ENCODE measurements at regions not wholly inside any gene's neighbourhood (a gene's known extent, or its start where the extent isn't known, plus 50 kb on each side); places are given as distances from the start of the nearest gene placed in this dataset.

DNA sequence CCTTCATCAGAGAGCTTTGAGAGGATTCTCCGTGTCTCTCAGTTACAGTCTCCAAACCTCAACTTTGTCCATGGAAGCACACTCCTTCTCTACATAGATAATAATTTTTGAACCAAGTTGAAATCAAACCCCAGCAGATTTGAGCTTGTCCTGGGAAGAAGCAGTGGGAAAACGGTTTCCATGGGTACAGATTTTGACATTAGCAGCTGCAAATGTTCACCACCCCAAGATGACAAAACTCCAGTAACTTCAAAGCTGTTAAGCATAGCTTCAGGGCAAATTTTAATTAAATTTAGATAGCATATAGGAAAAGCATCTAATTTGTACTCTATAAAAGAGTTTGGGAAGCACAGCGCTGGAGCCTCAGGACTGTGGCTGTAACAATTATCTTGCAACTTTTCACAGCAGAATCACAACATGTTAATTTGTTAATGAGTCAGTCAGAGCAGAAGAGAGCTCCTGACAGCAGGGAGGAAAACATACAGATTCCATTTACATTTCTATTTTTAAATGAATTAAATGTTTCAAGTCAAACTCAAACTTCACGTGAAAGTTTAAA lies 240.7 kb downstream of the BMP7 start:
- no peak for DNase-seq (ENCODE audit: low read depth)

DNA sequence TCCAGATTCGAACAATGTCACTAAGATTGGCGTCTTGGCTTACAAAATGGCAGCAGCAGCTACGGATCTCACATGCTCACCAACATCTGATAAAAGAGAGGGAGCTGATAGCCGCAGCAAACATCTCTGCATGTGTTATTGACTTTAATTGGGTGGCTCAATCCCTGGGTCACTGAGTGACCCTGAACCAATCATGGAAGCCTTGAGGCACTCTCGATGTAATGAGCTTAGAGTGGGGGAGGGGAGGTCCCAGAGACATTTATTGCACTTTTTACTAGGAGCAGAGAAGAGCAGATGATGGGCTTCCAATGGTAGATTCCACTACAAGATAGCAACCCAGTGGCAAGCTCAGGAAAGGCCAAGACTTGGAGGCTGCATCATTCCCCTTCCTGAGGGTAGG lies 238.7 kb downstream of the BMP7 start:
- DNase-seq (ENCODE audit: low read depth), result no peak

- DNase-seq (ENCODE audit: low read depth), result peak; percentile 76
Observed at GRCh38 chr20:57030611-57031600, 235.5 kb downstream of the BMP7 start.

DNA sequence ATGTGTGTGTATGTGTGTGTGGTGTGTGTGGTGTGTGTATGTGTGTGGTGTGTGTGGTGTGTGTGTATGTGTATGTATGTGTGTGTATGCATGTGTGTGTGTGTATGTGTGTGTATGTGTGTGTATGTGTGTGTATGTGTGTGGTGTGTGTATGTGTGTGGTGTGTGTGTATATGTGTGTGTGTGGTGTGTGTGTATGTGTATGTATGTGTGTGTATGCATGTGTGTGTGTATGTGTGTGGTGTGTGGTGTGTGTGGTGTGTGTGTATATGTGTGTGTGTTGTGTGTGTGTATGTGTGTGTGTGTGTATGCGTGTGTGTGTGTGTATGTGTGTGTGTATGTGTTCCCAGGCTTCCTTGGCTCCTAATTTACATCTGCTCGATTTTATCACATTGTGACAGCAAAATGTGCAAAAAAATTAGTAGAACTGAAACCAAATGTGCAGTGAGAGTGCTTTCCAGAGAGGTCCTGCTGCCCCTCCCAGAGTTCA lies 234.5 kb downstream of the BMP7 start:
- DNase-seq (ENCODE audit: low read depth), result no peak

GRCh38 chr20:57032847-57033246 lies 233.6 kb downstream of the BMP7 start:
- DNase-seq (ENCODE audit: low read depth), result no peak

DNA sequence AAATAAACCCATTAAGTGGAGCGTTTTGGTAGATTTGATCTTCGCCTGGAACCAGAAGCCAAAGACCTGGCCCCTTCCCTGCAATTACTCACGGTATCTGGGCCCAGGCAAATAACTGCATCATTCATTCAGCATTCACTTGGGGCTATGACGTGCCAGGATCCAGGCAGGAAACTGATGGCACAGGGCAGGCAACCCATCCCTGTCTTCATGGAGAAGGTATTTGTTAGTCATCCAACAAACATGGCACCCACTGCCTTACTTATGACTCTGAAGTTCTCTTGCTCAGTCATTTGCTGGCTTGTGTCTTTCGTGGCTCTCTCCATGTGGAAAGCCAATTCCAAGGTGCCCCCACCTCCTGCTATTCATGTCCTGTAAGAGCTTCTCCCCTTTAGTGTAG lies 232.4 kb downstream of the BMP7 start:
- DNase-seq (ENCODE audit: low read depth), result no peak

- DNase-seq (ENCODE audit: low read depth), result no peak
Observed at GRCh38 chr20:57037689-57038088, 228.8 kb downstream of the BMP7 start.

GRCh38 chr20:57038608-57039440 lies 227.6 kb downstream of the BMP7 start:
- DNase-seq (ENCODE audit: low read depth), result no peak

GRCh38 chr20:57040466-57040865 lies 226.0 kb downstream of the BMP7 start:
- no peak for DNase-seq (ENCODE audit: low read depth)

DNA sequence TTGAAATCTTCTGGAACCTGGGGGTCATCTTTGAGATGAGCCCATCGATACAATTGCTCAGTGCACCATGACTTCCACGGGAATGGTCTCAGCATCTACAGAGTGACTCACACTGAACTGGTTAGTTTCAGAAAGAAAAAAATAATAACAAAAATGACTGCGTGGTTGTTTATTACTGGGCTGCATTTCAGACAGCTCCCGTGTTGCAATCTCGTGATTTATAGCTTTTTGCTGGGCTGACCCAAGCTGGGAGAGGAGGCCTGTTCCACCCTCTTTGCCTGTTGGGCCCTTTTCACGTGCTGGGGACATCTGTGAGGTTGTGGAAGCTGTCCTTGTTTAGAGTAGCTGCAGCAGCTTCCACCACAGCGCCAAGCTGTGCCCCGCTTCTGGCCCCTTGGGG lies 225.5 kb downstream of the BMP7 start:
- DNase-seq (ENCODE audit: low read depth), result peak; percentile 88

- no peak for DNase-seq (ENCODE audit: low read depth)
Observed at GRCh38 chr20:57043091-57043490, 223.3 kb downstream of the BMP7 start.

- DNase-seq (ENCODE audit: low read depth), result no peak
Observed at GRCh38 chr20:57043669-57044268, 222.7 kb downstream of the BMP7 start.

DNA sequence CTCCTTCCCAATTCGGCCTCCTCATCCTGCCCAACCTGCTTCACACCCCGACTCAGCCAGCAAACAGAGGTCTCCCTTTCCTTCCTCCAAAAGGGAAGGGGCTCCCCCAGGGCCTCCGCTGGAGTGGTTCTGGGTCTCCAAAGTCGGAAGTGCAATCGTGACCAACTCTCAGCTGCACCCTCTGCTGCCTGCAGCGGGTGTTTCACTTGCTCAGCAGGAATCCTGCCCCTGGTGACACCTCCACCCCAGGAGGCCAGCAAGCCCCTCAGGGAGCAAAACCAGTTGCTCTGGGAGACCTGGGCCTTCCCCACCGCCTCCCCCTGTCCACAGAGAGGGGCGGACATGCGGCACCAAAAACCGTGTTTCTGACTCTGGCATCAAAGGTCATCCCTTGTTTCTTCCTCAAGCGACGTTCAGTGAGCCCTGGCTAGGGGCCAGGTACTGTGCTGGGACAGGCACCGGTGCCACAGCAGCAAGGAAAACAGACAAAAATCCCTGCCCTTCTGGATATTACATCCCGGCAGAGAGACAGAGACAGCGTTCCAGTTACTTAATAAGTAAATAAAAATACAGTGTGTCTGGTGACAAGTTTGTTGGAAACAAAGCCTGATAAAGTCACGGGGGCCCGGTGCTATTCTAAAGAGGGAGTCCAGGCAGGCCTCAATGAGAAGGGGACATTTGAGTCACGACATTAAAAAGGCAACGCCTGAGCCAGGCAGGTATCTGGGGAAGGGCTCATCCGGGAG lies 219.0 kb downstream of the BMP7 start:
- no peak for DNase-seq (ENCODE audit: low read depth)

DNA sequence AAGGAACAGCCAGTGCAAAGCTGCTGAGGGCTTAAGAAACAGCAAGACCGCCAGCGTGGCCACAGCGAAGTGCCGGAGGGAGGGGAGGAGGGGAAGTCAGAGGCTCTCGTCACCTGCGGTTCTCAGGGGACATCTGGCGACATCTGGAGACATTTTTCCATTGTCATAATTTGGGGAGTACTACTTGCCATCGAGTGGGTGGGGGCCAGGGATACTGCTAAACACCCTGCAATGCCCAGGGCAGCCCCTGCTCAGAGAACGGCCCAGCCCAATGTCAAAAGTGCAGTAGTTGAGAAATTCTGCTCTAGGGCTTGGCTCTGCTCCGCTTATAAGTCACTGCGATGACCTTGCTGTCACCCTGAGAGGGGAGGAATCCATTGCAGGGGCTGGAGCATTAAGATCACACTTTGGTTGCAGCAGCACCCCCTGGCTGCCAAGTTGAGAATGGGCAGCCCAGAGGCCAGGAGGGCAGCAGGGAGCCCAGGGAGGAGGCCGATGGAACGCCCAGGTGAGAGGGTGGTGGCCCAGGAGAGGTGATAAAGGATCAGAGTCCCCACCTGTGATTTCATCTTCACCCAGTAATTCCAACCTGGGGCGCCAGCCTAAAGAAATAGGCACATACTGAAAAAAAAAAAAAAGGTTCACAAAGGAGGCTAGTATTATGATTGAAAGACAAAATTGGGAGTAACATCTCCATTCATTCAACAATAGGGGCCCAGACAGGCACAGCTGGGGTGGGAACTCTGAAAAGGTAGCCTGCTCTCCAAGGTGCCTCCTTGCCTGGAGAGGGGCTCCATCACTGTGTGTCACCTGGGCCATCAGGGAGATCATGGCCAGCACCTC lies 218.2 kb downstream of the BMP7 start:
- no peak for DNase-seq (ENCODE audit: low read depth)

- DNase-seq (ENCODE audit: low read depth), result no peak
Observed at GRCh38 chr20:57049296-57049695, 217.1 kb downstream of the BMP7 start.

- no peak for DNase-seq (ENCODE audit: low read depth)
Observed at GRCh38 chr20:57051096-57051495, 215.3 kb downstream of the BMP7 start.

GRCh38 chr20:57053067-57053466 lies 213.4 kb downstream of the BMP7 start:
- no peak for DNase-seq (ENCODE audit: low read depth)

DNA sequence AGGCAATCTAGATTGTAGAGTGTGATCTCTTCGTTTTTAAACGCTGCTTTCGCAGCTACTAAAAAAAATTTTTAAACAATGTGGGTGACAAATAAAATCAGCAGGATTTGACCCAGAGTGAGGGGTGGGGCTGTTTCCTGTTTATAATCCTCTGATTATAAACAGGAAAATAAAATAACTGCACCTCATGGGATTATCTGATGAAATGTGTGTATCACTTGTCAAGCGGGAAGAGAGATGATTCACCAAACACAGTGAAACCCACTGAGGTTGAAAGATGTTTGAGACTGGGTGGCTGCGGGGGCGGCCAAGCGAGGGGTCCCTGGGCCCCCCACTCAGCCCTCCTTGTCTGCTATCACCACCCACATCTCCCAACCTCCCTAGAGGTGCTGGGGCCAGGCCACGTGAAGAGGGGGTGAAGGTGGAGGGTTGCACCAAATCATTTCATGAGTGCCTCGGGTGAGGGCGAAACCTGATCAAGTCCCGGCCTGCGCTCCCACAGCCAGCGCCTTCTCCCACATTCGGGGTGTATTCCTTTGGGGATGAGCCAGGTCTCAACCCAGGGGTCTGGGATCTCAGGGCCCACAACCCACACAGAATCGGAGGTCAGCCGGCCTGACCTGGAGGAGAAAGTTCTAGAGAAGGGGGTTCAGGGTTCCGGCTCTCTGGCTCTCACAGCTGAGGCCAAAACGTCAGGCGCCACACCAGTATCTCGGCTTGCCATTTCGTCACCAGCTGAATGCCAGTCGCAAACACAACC lies 212.5 kb downstream of the BMP7 start:
- no peak for DNase-seq (ENCODE audit: low read depth)

DNA sequence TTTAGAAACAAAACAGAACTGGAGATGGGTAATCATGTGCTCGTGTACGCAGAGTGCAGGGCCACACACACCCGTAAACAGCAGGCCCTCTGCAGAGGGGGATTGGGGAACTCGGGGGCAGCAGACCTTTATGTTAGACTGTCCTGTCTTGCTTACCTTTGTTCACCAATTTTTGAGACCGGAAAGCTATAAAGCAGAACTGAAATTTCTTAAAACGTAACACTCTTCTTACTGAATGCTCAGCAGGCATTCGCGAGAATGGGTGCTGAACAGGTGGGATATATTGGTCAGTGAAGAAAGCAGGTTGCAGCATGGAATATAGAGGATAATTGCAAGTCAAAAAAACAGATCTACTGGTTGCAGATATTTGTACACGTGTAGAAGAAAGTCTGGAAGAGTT lies 211.1 kb downstream of the BMP7 start:
- DNase-seq (ENCODE audit: low read depth), result no peak

DNA sequence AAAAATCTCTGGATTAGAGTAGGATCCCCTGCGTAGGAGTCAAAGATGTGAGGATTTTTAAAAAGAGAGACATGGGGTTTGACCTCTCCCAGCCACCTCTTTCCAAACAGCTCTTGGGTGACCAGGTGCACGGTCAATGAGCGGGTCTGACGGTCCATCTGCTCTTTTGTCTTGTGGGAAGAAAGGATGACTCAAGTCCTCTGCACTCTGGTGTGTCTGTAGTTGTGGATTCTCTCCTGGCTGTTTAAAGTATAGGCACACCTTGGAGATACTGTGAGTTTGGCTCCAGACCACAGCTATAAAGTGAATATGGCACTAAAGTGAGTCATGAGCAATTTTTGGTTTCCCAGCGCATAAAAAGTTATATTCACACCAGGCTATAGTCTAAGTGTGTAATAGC lies 209.8 kb downstream of the BMP7 start:
- no peak for DNase-seq (ENCODE audit: low read depth)

Data from GM04504 (cell line).